GM10266 (cell line): ENCODE measurements at regions not wholly inside any gene's neighbourhood (a gene's known extent, or its start where the extent isn't known, plus 50 kb on each side); places are given as distances from the start of the nearest gene placed in this dataset.

ENCODE experiments used
- DNase-seq: peaks from one replicate; pipeline ENCODE4 v3.0.0; 2012; ENCODE audit errors: extremely low spot score
- CTCF ChIP-seq: IDR thresholded peaks from 2 replicates; pipeline ENCODE4 v1.5.1; 2012; ENCODE audit warnings: mild to moderate bottlenecking, low read depth; ENCODE audit not compliant: control insufficient read depth, insufficient read depth; ENCODE audit errors: missing control alignments

- DNase-seq = no peak
- no peak for TF ChIP-seq CTCF
Measured at GRCh38 chr12:69052613-69053408, 119.8 kb upstream of the CPM start.

DNA sequence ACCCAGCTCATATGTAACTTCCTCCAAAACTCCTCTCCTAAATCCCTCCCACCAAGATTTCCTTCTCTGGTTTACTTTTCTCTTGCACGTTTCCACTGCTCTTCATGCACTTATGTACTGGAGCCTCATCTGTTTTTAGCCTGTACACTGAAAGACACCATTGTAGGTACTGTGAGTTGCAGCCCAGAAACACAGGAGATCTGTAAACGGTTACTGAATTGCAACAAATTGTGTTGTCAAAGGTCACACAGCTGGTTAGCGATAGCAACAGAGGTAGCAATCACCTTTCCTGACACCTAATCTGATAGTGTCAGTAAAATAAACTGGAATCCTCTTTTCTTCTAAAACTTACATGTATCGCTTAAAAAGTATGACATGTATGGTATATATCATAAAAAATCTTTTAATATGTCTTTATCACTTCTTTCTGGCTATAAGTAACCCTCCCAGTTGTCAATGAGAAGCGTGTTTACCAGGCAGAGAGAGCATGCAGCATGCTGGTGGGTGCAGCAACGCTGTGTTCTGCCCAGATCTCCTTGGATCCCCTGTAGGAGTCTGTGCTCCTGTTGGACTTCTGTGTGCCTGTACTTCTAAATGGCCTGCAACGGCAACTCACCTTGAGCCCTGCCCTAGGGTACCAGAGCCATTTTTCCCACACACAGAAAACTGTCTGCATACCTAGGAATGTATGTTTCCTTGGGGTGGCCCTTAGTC is 121.5 kb upstream of the CPM start:
- TF ChIP-seq CTCF = no peak
- DNase-seq = no peak

- no peak for DNase-seq
- no peak for TF ChIP-seq CTCF
Measured at GRCh38 chr12:69055280-69055679, 122.3 kb upstream of the CPM start.

DNA sequence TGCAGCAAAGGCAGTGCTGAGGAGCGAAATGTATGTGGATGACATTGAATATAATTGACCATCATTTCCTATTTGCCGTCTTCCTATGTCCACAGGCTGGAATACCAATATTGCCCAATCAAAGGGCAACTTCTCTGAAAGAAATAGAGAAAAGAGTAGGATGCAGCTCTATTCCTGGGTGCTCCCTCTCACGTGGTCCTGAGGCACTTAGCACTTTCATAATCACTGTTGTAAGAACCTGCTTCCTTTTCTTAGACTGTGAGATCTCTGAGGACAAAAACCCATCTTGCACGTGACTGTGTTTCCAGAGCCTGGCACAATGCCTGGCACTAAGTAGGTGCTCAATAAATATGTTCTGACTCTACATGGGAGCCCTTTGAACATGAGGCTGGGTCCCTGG is 122.7 kb upstream of the CPM start:
- no peak for TF ChIP-seq CTCF
- DNase-seq = no peak

GRCh38 chr12:69056743-69057515 is 124.0 kb upstream of the CPM start:
- no peak for TF ChIP-seq CTCF
- DNase-seq = no peak

- DNase-seq = no peak
- TF ChIP-seq CTCF = no peak
Measured at GRCh38 chr12:69057742-69058141, 124.8 kb upstream of the CPM start.
